B cell (primary cell): ENCODE measurements at regions not wholly inside any gene's neighbourhood (a gene's known extent, or its start where the extent isn't known, plus 50 kb on each side); places are given as distances from the start of the nearest gene placed in this dataset.

ENCODE experiments used
- ATAC-seq: fragments of 200-7000 bp; cut with Tn5 transposase; one replicate; pipeline ENCODE4 v1.10.0; 2021; ENCODE audit warnings: low read depth, mild to moderate bottlenecking, moderate number of reproducible peaks, moderate library complexity
- CTCF ChIA-PET: fragments of 350-600 bp; sonication (Branson Sonifier 250); formaldehyde crosslinking; loops from one replicate; lab custom pipeline; 2021; ENCODE audit warnings: antibody characterized with exemption, inconsistent platforms; lab: Charles Lee
- POLR2A ChIA-PET: fragments of 350-600 bp; sonication (Branson Sonifier 250); formaldehyde crosslinking; loops from one replicate; lab custom pipeline; 2021; ENCODE audit warnings: antibody characterized with exemption; lab: Charles Lee
- DNase-seq: peaks from one replicate; pipeline ENCODE4 v3.0.0; 2013
- H2AFZ ChIP-seq: 2 replicates; pipeline ENCODE4 v1.6.1; 2012; ENCODE audit warnings: mild to moderate bottlenecking, low read depth, low read length; ENCODE audit not compliant: insufficient read depth, poor library complexity, severe bottlenecking
- H3K27ac ChIP-seq, 2 donors: 1 replicate in 1 of 2; 2 replicates in 1 of 2; pipeline ENCODE4 v1.5.1; 2012 to 2013; ENCODE audit warnings: low read length in 2 of 2, mild to moderate bottlenecking in 2 of 2, moderate library complexity in 1 of 2
- H3K27me3 ChIP-seq, 4 experiments: fragments of 200-600 bp in 1 of 4; sonication (generic) in 1 of 4; replicated peaks in 1 of 4; 1 replicate in 2 of 4; 2 replicates in 2 of 4; pipeline versions ENCODE4 v1.6.1 to v1.7.0; 2013 to 2016; ENCODE audit warnings: low read length in 3 of 4, mild to moderate bottlenecking in 2 of 4, mixed read lengths in 1 of 4, moderate library complexity in 1 of 4; ENCODE audit not compliant: insufficient read depth in 4 of 4, control insufficient read depth in 3 of 4; ENCODE audit errors: control extremely low read depth in 1 of 4
- H3K36me3 ChIP-seq, 2 experiments: replicated peaks in 1 of 2; 1 replicate in 1 of 2; 2 replicates in 1 of 2; pipeline versions ENCODE4 v1.6.1 to v1.7.1; 2013; ENCODE audit warnings: low read length in 1 of 2; ENCODE audit not compliant: insufficient read depth in 2 of 2, control insufficient read depth in 1 of 2; ENCODE audit errors: control extremely low read depth in 1 of 2, extremely low read depth in 1 of 2
- H3K4me1 ChIP-seq, 2 donors: fragments of 200-600 bp in 1 of 2; sonication (generic) in 1 of 2; 1 replicate in 1 of 2; 2 replicates in 1 of 2; pipeline versions ENCODE4 v1.5.1 to v1.6.1; 2013 to 2017; ENCODE audit warnings: low read length in 2 of 2; ENCODE audit not compliant: control insufficient read depth in 2 of 2, insufficient read depth in 2 of 2
- H3K4me2 ChIP-seq: replicated peaks from 2 replicates; pipeline ENCODE3; 2012; ENCODE audit warnings: mild to moderate bottlenecking, low read depth, low read length; ENCODE audit not compliant: poor library complexity, severe bottlenecking
- H3K4me3 ChIP-seq, 5 experiments: fragments of 200-600 bp in 1 of 5; sonication (generic) in 1 of 5; 1 replicate in 3 of 5; 2 replicates in 2 of 5; pipeline versions ENCODE4 v1.5.1 to v1.7.0; 2011 to 2016; ENCODE audit warnings: low read length in 4 of 5, mild to moderate bottlenecking in 4 of 5, low read depth in 2 of 5, control low read depth in 1 of 5, moderate library complexity in 1 of 5; ENCODE audit not compliant: insufficient read depth in 1 of 5; ENCODE audit errors: control extremely low read depth in 1 of 5, extremely low read depth in 1 of 5
- H3K79me2 ChIP-seq: fragments of 200-600 bp; sonication (generic); one replicate; pipeline ENCODE4 v1.6.0; 2016; ENCODE audit warnings: low read length; ENCODE audit not compliant: control insufficient read depth, insufficient read depth
- H3K9ac ChIP-seq: fragments of 200-600 bp; sonication (generic); 2 replicates; pipeline ENCODE4 v1.6.1; 2017; ENCODE audit warnings: mild to moderate bottlenecking, low read length, moderate library complexity
- H3K9me3 ChIP-seq, 3 donors: one replicate each; pipeline versions ENCODE4 v1.6.1 to v1.7.1; 2013; ENCODE audit warnings: low read length in 2 of 3; ENCODE audit not compliant: control insufficient read depth in 2 of 3, insufficient read depth in 1 of 3; ENCODE audit errors: control extremely low read depth in 1 of 3
- H4K20me1 ChIP-seq: 2 replicates; pipeline ENCODE4 v1.6.0; 2012; ENCODE audit warnings: mild to moderate bottlenecking, low read length; ENCODE audit not compliant: insufficient read depth, control insufficient read depth, poor library complexity, severe bottlenecking
- H3K27ac Mint-ChIP-seq: one replicate; pipeline ENCODE4 v1.8.0; 2021; ENCODE audit warnings: mixed read lengths
- H3K27me3 Mint-ChIP-seq: one replicate; pipeline ENCODE4 v1.8.0; 2021; ENCODE audit warnings: mixed read lengths
- H3K4me1 Mint-ChIP-seq: one replicate; pipeline ENCODE4 v1.8.0; 2021; ENCODE audit warnings: mixed read lengths
- H3K4me3 Mint-ChIP-seq: one replicate; pipeline ENCODE4 v1.8.0; 2021; ENCODE audit warnings: mixed read lengths
- H3K9me3 Mint-ChIP-seq: one replicate; pipeline ENCODE4 v1.8.0; 2022; ENCODE audit warnings: mixed read lengths; ENCODE audit not compliant: insufficient read depth
- EZH2 ChIP-seq: IDR thresholded peaks from 2 replicates; pipeline ENCODE4 v1.6.1; 2012; ENCODE audit warnings: borderline replicate concordance, low read depth, mild to moderate bottlenecking, moderate library complexity, low read length; ENCODE audit not compliant: insufficient read depth, poor library complexity, severe bottlenecking
- WGBS: methylation state at CpG from one replicate; pipeline ENCODE4 v1.1.5; 2013; ENCODE audit warnings: missing lambda C conversion rate; ENCODE audit not compliant: insufficient coverage; 5-methylcytosine and 5-hydroxymethylcytosine counted together
- intact Hi-C: fragments of 100-400 bp; cut with micrococcal nuclease; formaldehyde crosslinking; loops from one replicate; pipeline ENCODE4 v1.10.0; 2022
- TF ChIP-seq, protein P1 (sequence below): fragments of 200-600 bp; IDR thresholded peaks from one replicate; pipeline ENCODE4 v1.8.0; 2022; ENCODE audit warnings: antibody characterized with exemption, mild to moderate bottlenecking

DNA sequence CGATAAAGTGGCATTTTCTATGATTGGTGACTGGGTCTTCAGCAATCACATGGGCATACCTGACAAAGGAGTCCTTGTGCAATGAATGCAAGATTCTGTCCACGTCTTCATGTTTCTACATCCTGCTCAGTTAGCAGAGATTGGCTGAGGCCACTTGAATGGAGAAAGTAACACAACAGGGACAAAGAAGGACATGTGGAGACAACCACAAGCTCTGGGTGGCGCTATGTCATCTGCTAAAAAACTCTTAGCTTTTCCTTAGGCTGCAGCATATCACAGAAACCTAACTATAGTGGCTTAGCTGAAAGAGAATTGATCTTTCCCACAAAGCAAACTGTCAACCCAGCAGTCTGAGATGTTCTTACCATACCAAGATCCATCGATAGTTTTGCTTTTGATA is 1109.7 kb downstream of the SOCS6 start:
- H3K4me1 ChIP-seq, result no peaks in the 10 kb centered on the region
- no peak overlapping the region for H3K9ac ChIP-seq
- no peaks in the 10 kb centered on the region for H3K9me3 ChIP-seq
- no peak overlapping the region for H2AFZ ChIP-seq
- H3K9me3 Mint-ChIP-seq, result peaks cover 2% of the 10 kb centered on the region
- intact Hi-C loops, result no loop called here
- no peak overlapping the region for H3K27ac ChIP-seq
- H3K4me1 Mint-ChIP-seq, result no peaks in the 10 kb centered on the region
- H3K4me3 Mint-ChIP-seq, result no peak overlapping the region
- WGBS, result 43% methylated on average over 2 of the region's 4 CpGs
- H4K20me1 ChIP-seq, result no peaks in the 10 kb centered on the region
- CTCF ChIA-PET, result no interaction called here
- no peaks in the 10 kb centered on the region for H3K27me3 Mint-ChIP-seq
- DNase-seq, result no peak
- H3K27ac Mint-ChIP-seq, result no peak overlapping the region
- no peaks in the 10 kb centered on the region for H3K79me2 ChIP-seq
- no peaks in the 10 kb centered on the region for H3K27me3 ChIP-seq
- H3K4me3 ChIP-seq, result no peak overlapping the region
- ATAC-seq, result no peak
- POLR2A ChIA-PET, result no interaction called here
- TF ChIP-seq, protein P1, sequence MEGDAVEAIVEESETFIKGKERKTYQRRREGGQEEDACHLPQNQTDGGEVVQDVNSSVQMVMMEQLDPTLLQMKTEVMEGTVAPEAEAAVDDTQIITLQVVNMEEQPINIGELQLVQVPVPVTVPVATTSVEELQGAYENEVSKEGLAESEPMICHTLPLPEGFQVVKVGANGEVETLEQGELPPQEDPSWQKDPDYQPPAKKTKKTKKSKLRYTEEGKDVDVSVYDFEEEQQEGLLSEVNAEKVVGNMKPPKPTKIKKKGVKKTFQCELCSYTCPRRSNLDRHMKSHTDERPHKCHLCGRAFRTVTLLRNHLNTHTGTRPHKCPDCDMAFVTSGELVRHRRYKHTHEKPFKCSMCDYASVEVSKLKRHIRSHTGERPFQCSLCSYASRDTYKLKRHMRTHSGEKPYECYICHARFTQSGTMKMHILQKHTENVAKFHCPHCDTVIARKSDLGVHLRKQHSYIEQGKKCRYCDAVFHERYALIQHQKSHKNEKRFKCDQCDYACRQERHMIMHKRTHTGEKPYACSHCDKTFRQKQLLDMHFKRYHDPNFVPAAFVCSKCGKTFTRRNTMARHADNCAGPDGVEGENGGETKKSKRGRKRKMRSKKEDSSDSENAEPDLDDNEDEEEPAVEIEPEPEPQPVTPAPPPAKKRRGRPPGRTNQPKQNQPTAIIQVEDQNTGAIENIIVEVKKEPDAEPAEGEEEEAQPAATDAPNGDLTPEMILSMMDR, result no peak
- TF ChIP-seq EZH2, result no peak
- no peaks in the 10 kb centered on the region for H3K36me3 ChIP-seq
- H3K4me2 ChIP-seq, result no peak overlapping the region

DNA sequence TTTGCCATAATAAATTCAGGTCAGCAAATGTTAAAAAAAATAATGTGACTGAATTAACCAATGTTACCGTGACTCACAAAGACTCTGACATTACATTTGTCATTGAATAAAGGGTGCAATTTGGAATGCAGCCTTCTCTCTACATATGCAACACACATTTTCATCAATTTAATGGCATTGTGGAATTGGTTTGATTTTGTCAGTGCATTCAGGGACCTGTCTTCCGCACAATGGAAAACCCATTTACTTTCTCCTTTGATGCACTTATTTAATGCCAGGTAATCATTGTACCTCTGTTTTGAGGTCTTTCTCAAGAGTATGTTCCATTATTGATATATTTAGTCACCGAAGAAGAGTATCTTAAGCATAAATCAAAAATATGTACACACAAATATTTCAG is 1099.3 kb downstream of the SOCS6 start:
- no peak for ATAC-seq
- Histone ChIP-seq H3K4me3 (no peak overlapping the region), H3K4me2 (no peak overlapping the region), H3K79me2 (no peaks in the 10 kb centered on the region), H3K9me3 (peaks cover 0 to 1% (median 0%) of the 10 kb centered on the region in 3 donors), H3K27ac (no peak overlapping the region), H3K9ac (no peak overlapping the region), H2AFZ (no peak overlapping the region), H3K4me1 (no peaks in the 10 kb centered on the region), H4K20me1 (no peaks in the 10 kb centered on the region), H3K36me3 (no peaks in the 10 kb centered on the region), H3K27me3 (no peaks in the 10 kb centered on the region)
- ChIA-PET CTCF (no interaction called here), POLR2A (no interaction called here)
- Mint-ChIP-seq H3K9me3 (peaks cover 2% of the 10 kb centered on the region), H3K27ac (no peak overlapping the region), H3K27me3 (no peaks in the 10 kb centered on the region), H3K4me3 (no peak overlapping the region), H3K4me1 (no peaks in the 10 kb centered on the region)
- DNase-seq, result no peak
- intact Hi-C loops, result no loop called here
- TF ChIP-seq, protein P1, result no peak
- TF ChIP-seq EZH2, result no peak
- WGBS, result no CpG with 5 or more reads among the region's 3 CpGs
